Neural cell (in vitro differentiated cells): ENCODE measurements at regions not wholly inside any gene's neighbourhood (a gene's known extent, or its start where the extent isn't known, plus 50 kb on each side); places are given as distances from the start of the nearest gene placed in this dataset.

Source experiments
- H2AFZ ChIP-seq: fragments of 200-600, 300-800 bp; sonication (generic), shearing (Covaris generic); 2 replicates; pipeline ENCODE4 v1.6.0; 2014; ENCODE audit warnings: low read depth, mild to moderate bottlenecking, antibody characterized with exemption, low read length, moderate library complexity
- H3F3A ChIP-seq: fragments of 200-600 bp; shearing (Covaris generic); 2 replicates; pipeline ENCODE4 v1.6.1; 2016; ENCODE audit warnings: mild to moderate bottlenecking, moderate library complexity, mixed read lengths, antibody characterized with exemption, low read length; ENCODE audit not compliant: insufficient read depth, poor library complexity, severe bottlenecking
- H3K27ac ChIP-seq: fragments of 200-600, 300-800 bp; sonication (generic), shearing (Covaris generic); 2 replicates; pipeline ENCODE4 v1.5.1; 2014; ENCODE audit warnings: mild to moderate bottlenecking, low read length, moderate library complexity
- H3K27me3 ChIP-seq: fragments of 300-800, 200-600 bp; sonication (generic), shearing (Covaris generic); 2 replicates; pipeline ENCODE4 v1.6.0; 2014; ENCODE audit warnings: mild to moderate bottlenecking, low read depth, low read length, moderate library complexity; ENCODE audit not compliant: insufficient read depth
- H3K36me3 ChIP-seq: fragments of 300-800, 200-600 bp; sonication (generic), shearing (Covaris generic); 2 replicates; pipeline ENCODE4 v1.5.1; 2014; ENCODE audit warnings: mild to moderate bottlenecking, antibody characterized with exemption, low read length, moderate library complexity; ENCODE audit not compliant: insufficient read depth
- H3K4me2 ChIP-seq: fragments of 300-800, 200-600 bp; sonication (generic), shearing (Covaris generic); 2 replicates; pipeline ENCODE4 v1.6.0; 2014; ENCODE audit warnings: mild to moderate bottlenecking, low read length
- H3K4me3 ChIP-seq: fragments of 300-800, 200-600 bp; sonication (generic), shearing (Covaris generic); 2 replicates; pipeline ENCODE4 v1.5.1; 2014; ENCODE audit warnings: mild to moderate bottlenecking, low read length, moderate library complexity
- H3K79me2 ChIP-seq: fragments of 200-600 bp; shearing (Covaris generic); replicated peaks from 2 replicates; pipeline ENCODE4 v1.6.0; 2014; ENCODE audit warnings: mild to moderate bottlenecking, low read length, moderate library complexity; ENCODE audit not compliant: insufficient read depth
- H3K9ac ChIP-seq: fragments of 300-800, 200-600 bp; sonication (generic), shearing (Covaris generic); 2 replicates; pipeline ENCODE4 v1.6.1; 2016; ENCODE audit warnings: mild to moderate bottlenecking, low read length, mixed read lengths
- H3K9me2 ChIP-seq: fragments of 200-600 bp; shearing (Covaris generic); 2 replicates; pipeline ENCODE4 v1.6.1; 2016; ENCODE audit warnings: mild to moderate bottlenecking, low read length, mixed read lengths; ENCODE audit not compliant: insufficient read depth
- H3K9me3 ChIP-seq: fragments of 200-600, 300-800 bp; sonication (generic), shearing (Covaris generic); 2 replicates; pipeline ENCODE4 v1.6.1; 2016; ENCODE audit warnings: mild to moderate bottlenecking, mixed run types, low read length, moderate library complexity, mixed read lengths
- H4K20me1 ChIP-seq: fragments of 200-600 bp; shearing (Covaris generic); 2 replicates; pipeline ENCODE4 v1.6.1; 2016; ENCODE audit warnings: mild to moderate bottlenecking, mixed run types; ENCODE audit not compliant: insufficient read depth
- CTCF ChIP-seq: fragments of 450-650 bp; IDR thresholded peaks from 2 replicates; pipeline ENCODE4 v1.5.1; 2014; ENCODE audit warnings: antibody characterized with exemption, mild to moderate bottlenecking, moderate library complexity; ENCODE audit not compliant: poor library complexity, severe bottlenecking
- EP300 ChIP-seq: fragments of 450-650 bp; conservative IDR thresholded peaks from 2 replicates; pipeline ENCODE4 v1.6.1; 2014; ENCODE audit warnings: antibody characterized with exemption, mild to moderate bottlenecking, moderate library complexity; ENCODE audit not compliant: poor library complexity, severe bottlenecking
- EZH2 ChIP-seq: fragments of 200-600, 300-800 bp; shearing (Covaris generic), sonication (generic); IDR thresholded peaks from 2 replicates; pipeline ENCODE4 v1.6.1; 2014; ENCODE audit warnings: antibody characterized with exemption, low read length, borderline replicate concordance, mild to moderate bottlenecking; ENCODE audit not compliant: insufficient read depth, poor library complexity, severe bottlenecking
- MXI1 ChIP-seq: fragments of 450-650 bp; conservative IDR thresholded peaks from 2 replicates; pipeline ENCODE4 v1.6.1; 2014; ENCODE audit warnings: antibody characterized with exemption, mild to moderate bottlenecking; ENCODE audit not compliant: poor library complexity, severe bottlenecking
- POLR2AphosphoS5 ChIP-seq: IDR thresholded peaks from 2 replicates; pipeline ENCODE4 v1.6.1; 2012
- RAD21 ChIP-seq: fragments of 450-650 bp; conservative IDR thresholded peaks from 2 replicates; pipeline ENCODE4 v1.6.1; 2014; ENCODE audit warnings: antibody characterized with exemption, mild to moderate bottlenecking, moderate library complexity
- REST ChIP-seq: IDR thresholded peaks from 2 replicates; pipeline ENCODE4 v1.6.1; 2012; ENCODE audit warnings: borderline replicate concordance
- SMC3 ChIP-seq: fragments of 450-650 bp; conservative IDR thresholded peaks from 2 replicates; pipeline ENCODE4 v1.6.1; 2014; ENCODE audit warnings: antibody characterized with exemption, mild to moderate bottlenecking, moderate library complexity; ENCODE audit not compliant: poor library complexity
- TAF1 ChIP-seq: IDR thresholded peaks from 2 replicates; pipeline ENCODE4 v1.6.1; 2012; ENCODE audit warnings: low read depth

GRCh38 chr1:14511166-14511680 is 87.3 kb upstream of the KAZN start:
- Histone ChIP-seq H3K9ac (no peak overlapping the region), H3K4me3 (no peak overlapping the region), H3K9me3 (no peaks in the 10 kb centered on the region), H3F3A (no peaks in the 10 kb centered on the region), H4K20me1 (no peaks in the 10 kb centered on the region), H3K36me3 (no peaks in the 10 kb centered on the region), H3K27ac (no peak overlapping the region), H3K79me2 (no peaks in the 10 kb centered on the region), H2AFZ (no peak overlapping the region), H3K27me3 (no peaks in the 10 kb centered on the region), H3K4me2 (no peak overlapping the region), H3K9me2 (no peaks in the 10 kb centered on the region)
- TF ChIP-seq CTCF = no peak
- no peak for TF ChIP-seq POLR2AphosphoS5
- TF ChIP-seq EZH2 = no peak
- TF ChIP-seq RAD21 = no peak
- TF ChIP-seq SMC3 = no peak
- no peak for TF ChIP-seq REST
- no peak for TF ChIP-seq EP300
- TF ChIP-seq MXI1 = no peak
- no peak for TF ChIP-seq TAF1

GRCh38 chr1:14511796-14512585 is 86.5 kb upstream of the KAZN start:
- no peak overlapping the region for H2AFZ ChIP-seq
- no peak for TF ChIP-seq EZH2
- no peak for TF ChIP-seq TAF1
- H4K20me1 ChIP-seq = no peaks in the 10 kb centered on the region
- H3K9me2 ChIP-seq = no peaks in the 10 kb centered on the region
- no peaks in the 10 kb centered on the region for H3K79me2 ChIP-seq
- no peak overlapping the region for H3K4me2 ChIP-seq
- H3K27ac ChIP-seq = no peak overlapping the region
- no peaks in the 10 kb centered on the region for H3F3A ChIP-seq
- no peak overlapping the region for H3K9ac ChIP-seq
- no peaks in the 10 kb centered on the region for H3K27me3 ChIP-seq
- no peak overlapping the region for H3K4me3 ChIP-seq
- H3K36me3 ChIP-seq = no peaks in the 10 kb centered on the region
- no peaks in the 10 kb centered on the region for H3K9me3 ChIP-seq
